Left ventricle myocardium inferior (tissue), 1 donor: ENCODE measurements at regions not wholly inside any gene's neighbourhood (a gene's known extent, or its start where the extent isn't known, plus 50 kb on each side); places are given as distances from the start of the nearest gene placed in this dataset.

Experiments
- DNase-seq: peaks from one replicate; pipeline ENCODE4 v3.0.0-alpha.2; 2020
- H3K27ac ChIP-seq: fragments of 200-600 bp; replicated peaks from 2 replicates; pipeline ENCODE4 v1.8.0; 2021
- H3K27me3 ChIP-seq: fragments of 200-600 bp; 2 replicates; pipeline ENCODE4 v1.8.0; 2021; ENCODE audit warnings: low read depth
- H3K36me3 ChIP-seq: fragments of 200-600 bp; 2 replicates; pipeline ENCODE4 v1.8.0; 2021
- H3K4me1 ChIP-seq: fragments of 200-600 bp; 2 replicates; pipeline ENCODE4 v1.8.0; 2021
- H3K4me3 ChIP-seq: fragments of 200-600 bp; 2 replicates; pipeline ENCODE4 v1.8.0; 2021; ENCODE audit warnings: mild to moderate bottlenecking, moderate library complexity
- H3K9me3 ChIP-seq: fragments of 200-600 bp; replicated peaks from 2 replicates; pipeline ENCODE4 v1.8.0; 2021
- CTCF ChIP-seq: fragments of 200-600 bp; IDR thresholded peaks from 2 replicates; pipeline ENCODE4 v1.8.0; 2021; ENCODE audit warnings: antibody characterized with exemption, mild to moderate bottlenecking, borderline replicate concordance
- intact Hi-C: fragments of 100-400 bp; cut with micrococcal nuclease; formaldehyde crosslinking; loops from one replicate; pipeline ENCODE4 v1.11.0; 2022
- donor health status: DM: no; HTN: yes; CAD: no; lungs with severe emphysema.

DNA sequence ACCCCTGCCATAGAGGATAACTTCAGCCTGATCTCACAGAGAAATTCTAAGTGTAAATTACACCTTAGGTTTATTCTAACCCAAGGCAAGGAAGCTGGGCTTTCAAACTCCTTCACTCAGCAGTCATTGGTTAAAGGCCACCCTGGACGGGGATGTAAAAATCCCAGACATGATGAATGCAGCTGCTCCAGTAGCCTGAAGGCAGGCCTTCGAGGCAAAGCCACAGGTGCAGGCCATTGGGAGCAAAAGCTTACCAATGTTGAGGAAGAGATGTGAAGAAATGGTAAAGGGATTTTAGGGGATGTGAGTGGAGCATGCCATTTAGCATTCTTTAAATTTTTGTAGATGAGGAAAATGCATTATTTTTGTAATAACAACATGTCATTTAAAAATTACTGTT lies 514.4 kb downstream of the XYLT1 start:
- TF ChIP-seq CTCF, result no peak
- no peak overlapping the region for H3K4me3 ChIP-seq
- no peaks in the 10 kb centered on the region for H3K9me3 ChIP-seq
- H3K27ac ChIP-seq, result no peak overlapping the region
- H3K27me3 ChIP-seq, result peaks cover 12% of the 10 kb centered on the region
- no peaks in the 10 kb centered on the region for H3K4me1 ChIP-seq
- DNase-seq, result no peak
- intact Hi-C loops, result no loop called here
- H3K36me3 ChIP-seq, result no peaks in the 10 kb centered on the region

GRCh38 chr16:16960785-16961184 lies 510.0 kb downstream of the XYLT1 start:
- no peak for TF ChIP-seq CTCF
- H3K4me1 ChIP-seq, result no peaks in the 10 kb centered on the region
- H3K27ac ChIP-seq, result no peak overlapping the region
- DNase-seq, result no peak
- no peaks in the 10 kb centered on the region for H3K36me3 ChIP-seq
- intact Hi-C loops, result no loop called here
- H3K4me3 ChIP-seq, result no peak overlapping the region
- no peaks in the 10 kb centered on the region for H3K9me3 ChIP-seq
- H3K27me3 ChIP-seq, result peaks cover 18% of the 10 kb centered on the region

DNA sequence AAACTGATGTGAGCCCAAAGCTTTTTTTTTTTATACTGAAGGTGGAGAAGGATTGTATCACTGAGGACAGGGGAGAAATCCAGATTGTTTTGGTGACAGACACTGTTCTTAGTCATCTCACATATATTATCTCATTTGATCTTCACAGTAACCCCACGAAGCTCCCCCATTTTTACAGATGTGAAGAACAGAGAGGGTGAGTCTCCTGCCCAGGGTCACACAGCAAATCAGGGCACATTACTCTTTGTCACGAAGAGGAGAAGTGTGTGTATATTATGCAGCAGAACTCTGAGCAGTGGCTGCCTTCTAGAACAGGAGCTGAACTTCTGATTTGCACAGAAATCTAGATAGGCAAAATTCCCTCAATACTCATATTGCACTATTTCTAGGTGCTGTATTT lies 504.3 kb downstream of the XYLT1 start:
- H3K36me3 ChIP-seq, result no peaks in the 10 kb centered on the region
- no peak overlapping the region for H3K27ac ChIP-seq
- no peak overlapping the region for H3K4me3 ChIP-seq
- H3K27me3 ChIP-seq, result peaks cover 28% of the 10 kb centered on the region
- TF ChIP-seq CTCF, result no peak
- H3K4me1 ChIP-seq, result no peaks in the 10 kb centered on the region
- DNase-seq, result no peak
- no peaks in the 10 kb centered on the region for H3K9me3 ChIP-seq
- intact Hi-C loops, result no loop called here

DNA sequence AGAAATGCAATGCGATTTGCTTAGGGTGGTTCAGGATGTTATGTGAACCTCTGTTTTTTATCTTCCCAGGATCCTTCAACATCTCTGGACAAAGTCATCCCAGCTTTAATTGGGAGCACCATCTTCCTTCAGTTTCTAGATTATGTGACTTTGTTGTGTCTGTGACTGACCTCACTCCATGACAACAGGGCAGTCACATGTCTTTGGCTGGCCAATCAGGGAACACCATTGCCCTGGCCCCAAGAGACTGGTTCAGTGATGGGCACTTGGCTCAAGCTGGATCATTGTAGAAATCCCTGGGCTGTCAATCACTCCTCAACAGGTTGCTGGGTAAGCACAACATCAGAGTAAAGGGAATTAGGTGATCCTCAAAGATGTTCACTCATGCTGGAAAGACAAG lies 499.7 kb downstream of the XYLT1 start:
- H3K9me3 ChIP-seq, result no peaks in the 10 kb centered on the region
- no peak overlapping the region for H3K4me3 ChIP-seq
- TF ChIP-seq CTCF, result no peak
- intact Hi-C loops, result no loop called here
- peaks cover 33% of the 10 kb centered on the region for H3K27me3 ChIP-seq
- no peaks in the 10 kb centered on the region for H3K36me3 ChIP-seq
- H3K4me1 ChIP-seq, result no peaks in the 10 kb centered on the region
- no peak for DNase-seq
- H3K27ac ChIP-seq, result no peak overlapping the region

DNA sequence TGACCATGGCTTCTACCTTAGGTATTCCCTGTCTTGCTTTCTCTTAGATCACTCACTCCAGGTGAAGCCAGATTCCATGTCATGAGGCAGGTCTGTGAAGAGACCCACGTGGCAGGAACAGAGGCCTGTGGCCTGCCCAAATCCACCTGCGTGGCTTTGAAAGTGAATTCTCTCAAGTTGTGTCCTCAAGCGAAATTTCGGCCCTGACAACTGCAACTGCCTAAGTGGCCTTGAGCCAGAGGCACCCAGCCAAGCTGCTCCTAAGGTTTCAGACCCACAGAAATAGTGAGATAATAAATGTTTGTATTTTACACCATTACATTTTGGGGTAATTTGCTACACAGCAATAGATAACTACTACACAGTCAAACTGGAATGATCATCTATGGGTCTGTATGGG lies 497.9 kb downstream of the XYLT1 start:
- intact Hi-C loops, result no loop called here
- no peak for TF ChIP-seq CTCF
- no peak overlapping the region for H3K27ac ChIP-seq

More for the DNA sequence above, 497.9 kb downstream of the XYLT1 start:
- no peak overlapping the region for H3K4me3 ChIP-seq
- H3K4me1 ChIP-seq, result no peaks in the 10 kb centered on the region
- DNase-seq, result no peak
- peaks cover 10% of the 10 kb centered on the region for H3K9me3 ChIP-seq
- H3K36me3 ChIP-seq, result no peaks in the 10 kb centered on the region
- peaks cover 26% of the 10 kb centered on the region for H3K27me3 ChIP-seq
